Dermis blood vessel endothelial cell (primary cell): ENCODE measurements at regions not wholly inside any gene's neighbourhood (a gene's known extent, or its start where the extent isn't known, plus 50 kb on each side); places are given as distances from the start of the nearest gene placed in this dataset.
"Not testable (repeated sequence)": the region's sequence is repeated elsewhere in the genome, so short reads cannot be mapped to it uniquely, and the experiment has no call there.

Experiments
- DNase-seq: peaks from one replicate; pipeline ENCODE4 v3.0.0; 2010

- no peak for DNase-seq
Measured at GRCh38 chr6:27804851-27805250, 107.3 kb downstream of the OR2B2 start.

DNA sequence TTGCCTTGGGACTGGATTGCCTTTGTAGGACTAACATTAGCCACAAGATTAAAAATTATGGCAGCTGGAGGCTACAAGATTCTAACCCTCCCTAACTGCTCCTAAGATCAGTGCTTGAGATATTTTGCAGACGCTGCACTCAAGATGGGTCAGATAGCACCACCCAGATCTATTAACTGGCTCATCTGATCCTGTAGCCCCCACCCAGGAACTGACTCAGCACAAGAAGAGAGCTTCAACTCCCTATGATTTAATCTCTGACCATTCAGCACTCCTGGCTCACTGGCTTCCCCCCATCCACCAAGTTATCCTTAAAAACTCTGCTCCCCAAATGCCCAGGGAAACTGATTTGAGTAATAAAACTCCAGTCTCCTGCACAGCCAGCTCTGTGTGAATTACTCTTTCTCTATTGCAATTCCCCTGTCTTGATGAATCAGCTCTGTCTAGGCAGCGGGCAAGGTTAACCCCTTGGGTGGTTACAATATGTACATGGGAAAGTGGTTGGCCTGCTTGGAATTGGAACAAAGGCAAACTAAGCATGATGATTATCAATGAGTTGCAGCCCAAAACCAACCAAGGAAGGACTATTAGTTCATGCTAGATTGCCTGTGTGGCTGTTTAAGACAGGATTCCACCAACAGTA, 111.3 kb downstream of the OR2B2 start:
- no peak for DNase-seq

- no peak for DNase-seq
Measured at GRCh38 chr6:27797960-27798359, 114.2 kb downstream of the OR2B2 start.

GRCh38 chr6:27796736-27797481, 115.3 kb downstream of the OR2B2 start:
- DNase-seq: not testable (repeated sequence)

DNA sequence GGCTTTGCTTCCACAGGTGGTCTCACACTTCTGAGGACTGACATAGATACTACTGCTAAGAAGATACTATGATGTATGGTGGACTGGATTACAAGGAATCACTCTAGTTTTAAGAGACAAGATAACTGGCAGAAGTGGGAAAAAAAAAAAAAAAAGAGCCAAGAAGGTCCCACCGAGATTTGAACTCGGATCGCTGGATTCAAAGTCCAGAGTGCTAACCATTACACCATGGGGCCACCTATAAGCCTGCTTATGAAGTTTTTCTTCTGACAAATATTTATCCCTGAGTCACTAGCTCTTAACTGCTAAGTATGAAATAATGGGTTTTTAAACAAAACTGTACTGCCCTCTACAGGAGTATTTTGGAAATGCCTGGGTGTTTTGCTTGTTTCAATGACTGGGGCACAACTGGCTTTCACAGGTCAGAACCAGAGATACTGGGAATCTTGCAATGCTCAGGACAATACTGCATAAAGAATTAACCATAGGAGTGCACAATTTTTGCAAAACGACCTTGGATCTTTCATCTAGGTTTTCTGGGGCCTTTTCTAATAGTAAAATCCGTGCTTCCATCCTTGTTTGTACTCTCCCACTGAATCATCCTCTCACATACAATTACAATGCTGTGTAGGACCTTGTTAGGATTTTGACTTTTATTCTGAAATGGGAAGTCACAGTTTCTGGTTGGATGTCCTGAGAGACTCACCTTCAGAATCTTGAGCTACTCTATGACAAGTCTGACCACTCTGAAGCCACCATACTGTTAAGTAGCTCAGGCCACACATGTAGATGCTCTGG, 116.3 kb downstream of the OR2B2 start:
- DNase-seq: peak; percentile 94

DNA sequence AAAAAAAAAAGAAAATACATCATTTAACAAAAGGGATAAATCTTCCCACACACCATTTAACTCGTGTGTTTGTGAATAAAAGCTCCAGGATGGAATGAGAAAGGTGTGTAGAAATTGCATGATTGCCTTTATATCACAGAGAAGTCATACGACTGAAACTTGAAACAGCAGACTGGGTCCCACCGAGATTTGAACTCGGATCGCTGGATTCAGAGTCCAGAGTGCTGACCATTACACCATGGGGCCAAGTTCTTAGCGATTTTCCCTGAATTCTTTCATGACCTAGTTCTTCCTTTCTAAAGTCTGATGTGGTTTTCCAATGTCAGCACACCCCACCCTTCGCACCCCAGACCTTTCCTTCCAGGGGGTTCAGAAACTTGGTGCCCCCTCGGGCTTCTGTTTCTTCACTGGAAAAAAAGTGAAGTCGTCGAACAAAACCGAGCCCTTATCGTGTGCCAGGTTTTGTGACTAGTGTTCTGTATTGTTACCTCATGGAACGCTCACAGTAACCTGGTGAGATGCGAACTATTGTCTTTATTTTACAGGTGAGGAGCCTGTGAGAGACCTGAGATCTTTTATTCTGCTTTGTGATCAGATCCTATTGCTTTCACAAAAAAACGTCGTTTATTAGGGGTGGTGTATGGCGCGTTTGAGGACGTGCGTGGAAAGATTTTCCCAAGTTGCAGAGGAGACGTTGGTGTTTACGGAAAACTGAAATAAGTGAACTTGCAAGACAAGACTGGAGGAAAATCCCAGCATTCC, 120.8 kb downstream of the OR2B2 start:
- DNase-seq: peak; percentile 85

DNA sequence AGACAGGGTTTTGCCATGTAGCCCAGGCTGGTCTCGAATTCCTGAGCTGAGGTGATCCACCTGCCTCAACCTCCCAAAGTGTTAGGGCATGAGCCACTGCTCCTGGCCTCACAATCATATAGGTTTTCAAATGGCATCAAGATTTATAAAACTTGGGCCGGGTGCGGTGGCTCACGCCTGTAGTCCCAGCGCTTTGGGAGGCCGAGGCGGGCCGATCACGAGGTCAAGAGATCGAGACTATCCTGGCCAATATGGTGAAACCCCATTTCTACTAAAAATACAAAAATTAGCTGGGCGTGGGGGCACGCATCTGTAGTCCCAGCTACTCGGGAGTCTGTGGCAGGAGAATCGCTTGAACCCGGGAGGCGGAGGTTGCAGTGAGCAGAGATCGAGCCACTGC, 123.8 kb downstream of the OR2B2 start:
- not testable (repeated sequence) for DNase-seq

DNA sequence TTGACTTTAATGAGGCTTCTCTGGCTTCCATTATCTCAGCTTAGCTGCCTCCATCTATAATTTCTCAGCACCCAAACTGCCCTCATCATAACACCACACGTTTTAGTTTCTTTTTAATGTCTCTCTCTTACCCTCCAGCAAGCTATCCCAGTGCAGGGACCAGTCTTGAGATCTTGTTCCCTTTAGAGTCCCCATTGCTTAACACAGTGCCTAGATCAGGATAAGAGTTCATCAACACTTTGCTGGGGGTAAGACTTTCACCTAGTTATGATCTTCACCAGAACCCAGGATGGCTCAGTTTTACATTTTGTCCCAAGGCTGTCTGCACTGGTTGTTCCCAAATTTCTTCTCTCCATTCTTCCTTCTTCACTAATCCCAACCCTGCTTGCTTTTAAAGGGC, 126.1 kb downstream of the OR2B2 start:
- DNase-seq: no peak

DNA sequence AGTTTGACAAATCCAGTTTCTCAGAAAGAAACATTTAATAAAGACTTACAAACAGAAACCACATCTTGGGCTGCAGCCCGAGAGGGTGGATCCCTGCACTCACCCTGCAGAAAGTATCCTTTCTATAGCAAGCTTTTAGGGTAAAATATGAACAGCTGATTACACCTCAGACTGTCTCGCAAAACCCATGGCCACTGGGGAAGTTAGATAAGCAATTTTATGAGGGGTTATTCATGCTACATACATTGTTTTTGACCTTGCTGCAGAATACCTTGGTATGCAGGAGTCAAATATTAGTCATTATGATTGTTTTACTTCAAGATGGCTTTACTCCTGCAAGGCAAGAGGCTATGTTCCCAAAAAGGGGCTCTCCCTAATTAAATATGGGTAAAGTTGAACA, 126.9 kb downstream of the OR2B2 start:
- DNase-seq: no peak

- DNase-seq: no peak
Measured at GRCh38 chr6:27782748-27783147, 129.4 kb downstream of the OR2B2 start.

DNA sequence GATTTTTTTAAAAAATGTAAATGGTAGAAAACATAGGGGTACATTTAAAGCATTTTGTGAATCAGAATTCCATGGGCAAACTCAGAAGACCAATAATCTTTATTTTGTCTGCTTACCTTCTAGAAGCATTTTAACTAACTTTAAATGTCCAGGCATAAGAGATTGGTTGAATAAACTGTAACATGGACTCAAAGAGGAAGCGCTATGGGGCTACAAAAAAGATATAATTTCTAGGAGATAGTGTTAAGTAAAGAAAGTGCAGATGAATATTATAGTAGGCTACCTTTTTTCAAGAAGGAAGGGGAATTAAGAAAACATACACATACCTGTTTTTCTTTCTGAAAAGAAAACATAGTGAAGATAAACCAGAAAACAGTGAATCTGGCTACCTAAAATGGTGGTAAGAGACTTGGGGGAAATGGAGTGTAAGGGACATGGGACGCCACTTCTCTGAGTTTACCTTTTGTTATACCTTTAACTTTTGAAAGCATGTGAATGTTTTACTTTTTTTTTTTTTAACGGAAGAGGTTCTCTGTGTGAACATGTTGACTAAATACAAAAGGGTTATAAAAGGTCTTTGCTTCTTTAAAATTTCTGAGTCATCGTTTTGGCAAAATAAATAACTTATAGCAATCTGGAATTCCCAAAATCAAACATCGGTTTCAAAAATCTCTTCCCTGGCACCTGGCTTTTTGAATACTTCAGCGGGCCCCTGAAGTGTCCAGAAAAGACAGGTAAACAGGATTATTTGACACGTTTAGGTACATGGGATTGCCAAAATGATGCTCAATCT, 133.4 kb downstream of the OR2B2 start:
- no peak for DNase-seq

- no peak for DNase-seq
Measured at GRCh38 chr6:27777614-27778355, 134.4 kb downstream of the OR2B2 start.

DNA sequence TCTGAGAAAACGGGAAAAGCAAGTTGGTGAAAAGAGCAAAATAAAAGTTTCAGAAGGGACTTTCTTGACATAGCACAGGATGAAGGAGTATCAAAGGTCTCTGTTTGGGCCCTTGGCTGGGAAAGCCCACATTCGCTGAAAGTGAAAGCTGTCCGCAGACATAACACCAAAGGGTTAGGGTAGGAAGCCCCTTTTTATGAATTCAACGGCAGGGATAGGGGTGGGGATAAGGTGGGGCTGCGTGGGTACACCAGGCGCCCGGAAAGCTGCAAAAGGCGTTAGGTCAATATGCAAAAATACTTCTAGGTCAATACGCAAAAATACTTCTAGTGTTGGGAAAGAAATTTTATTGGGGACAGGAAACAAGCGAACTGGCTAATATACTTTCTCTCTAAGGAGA, 135.1 kb downstream of the OR2B2 start:
- no peak for DNase-seq

GRCh38 chr6:27776504-27776903, 135.7 kb downstream of the OR2B2 start:
- no peak for DNase-seq

DNA sequence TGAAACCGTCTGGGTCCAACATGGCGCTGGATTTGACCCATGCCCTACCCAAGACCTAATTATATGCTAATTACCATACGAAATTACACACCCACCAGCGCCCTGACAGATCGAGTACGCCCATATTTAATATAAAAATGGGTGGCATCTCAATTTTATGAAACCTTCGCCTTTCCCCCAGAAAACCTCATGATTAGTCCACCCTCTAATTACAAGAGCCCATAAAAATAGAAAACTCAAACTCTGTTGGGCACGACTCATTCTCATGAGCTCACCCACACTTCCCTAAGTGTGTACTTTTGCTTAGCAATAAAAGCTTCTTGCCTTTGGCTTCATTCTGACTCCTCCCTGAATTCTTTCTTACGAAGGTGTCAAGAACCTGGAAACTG, 136.4 kb downstream of the OR2B2 start:
- DNase-seq: no peak

DNA sequence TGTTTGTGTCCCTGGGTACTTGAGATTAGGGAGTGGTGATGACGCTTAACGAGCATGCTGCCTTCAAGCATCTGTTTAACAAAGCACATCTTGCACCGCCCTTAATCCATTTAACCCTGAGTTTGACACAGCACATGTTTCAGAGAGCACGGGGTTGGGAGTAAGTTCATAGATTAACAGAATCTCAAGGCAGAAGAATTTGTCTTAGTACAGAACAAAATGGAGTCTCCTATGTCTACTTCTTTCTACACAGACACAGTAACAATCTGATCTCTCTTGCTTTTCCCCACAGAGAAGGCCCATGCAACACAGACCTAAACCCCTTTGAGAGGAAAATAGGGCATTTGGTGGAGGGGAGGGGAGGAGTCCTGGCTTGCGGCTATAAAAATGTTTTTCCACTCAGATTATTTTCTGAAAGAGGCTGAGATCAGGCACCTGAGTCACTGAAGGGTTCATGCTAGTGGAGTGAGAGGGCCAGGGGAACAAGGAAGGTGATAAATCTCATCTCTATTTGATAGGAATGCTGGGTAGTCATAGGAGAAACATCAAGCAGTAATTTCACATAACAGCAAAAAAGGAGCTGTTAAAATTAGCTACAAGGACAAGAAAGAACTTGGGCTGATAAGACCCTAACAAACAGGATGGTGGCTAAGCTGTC, 136.9 kb downstream of the OR2B2 start:
- DNase-seq: not testable (repeated sequence)

- not testable (repeated sequence) for DNase-seq
Measured at GRCh38 chr6:27774264-27774600, 138.0 kb downstream of the OR2B2 start.

DNA sequence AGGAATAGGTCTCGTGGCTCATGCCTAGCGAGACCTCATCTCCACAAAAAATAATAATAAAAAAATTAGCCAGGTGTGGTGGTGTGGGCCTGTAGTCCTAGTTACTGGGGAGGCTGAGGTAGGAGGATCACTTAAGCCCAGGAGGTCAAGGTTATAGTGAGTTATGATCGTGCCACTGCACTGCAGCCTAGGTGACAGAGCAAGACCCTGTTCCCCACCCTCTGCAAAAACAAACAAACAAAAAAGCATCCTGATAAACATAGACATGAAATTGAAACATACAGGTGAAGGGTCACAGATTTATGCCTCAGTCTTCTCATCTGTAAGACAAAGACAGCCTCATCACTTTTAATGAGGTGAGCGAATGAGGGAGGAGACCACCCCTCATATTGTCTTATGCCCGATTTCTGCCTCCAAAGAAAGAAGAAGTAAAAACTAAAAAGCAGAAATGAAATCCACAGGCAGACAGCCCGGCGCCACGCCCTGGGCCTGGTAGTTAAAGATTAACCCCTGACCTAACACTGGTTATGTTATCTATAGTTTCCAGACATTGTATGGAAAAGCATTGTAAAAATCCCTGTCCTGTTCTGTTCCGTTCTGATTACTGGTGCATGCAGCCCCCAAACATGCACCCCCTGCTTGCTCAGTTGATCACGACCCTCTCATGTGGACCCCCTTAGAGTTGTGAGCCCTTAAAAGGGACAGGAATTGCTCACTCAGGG, 138.5 kb downstream of the OR2B2 start:
- DNase-seq: not testable (repeated sequence)

- DNase-seq: peak; percentile 87
Measured at GRCh38 chr6:27772261-27773001, 139.8 kb downstream of the OR2B2 start.
